ENCODE measurements at regions not wholly inside any gene's neighbourhood (a gene's known extent, or its start where the extent isn't known, plus 50 kb on each side); places are given as distances from the start of the nearest gene placed in this dataset.

DNA sequence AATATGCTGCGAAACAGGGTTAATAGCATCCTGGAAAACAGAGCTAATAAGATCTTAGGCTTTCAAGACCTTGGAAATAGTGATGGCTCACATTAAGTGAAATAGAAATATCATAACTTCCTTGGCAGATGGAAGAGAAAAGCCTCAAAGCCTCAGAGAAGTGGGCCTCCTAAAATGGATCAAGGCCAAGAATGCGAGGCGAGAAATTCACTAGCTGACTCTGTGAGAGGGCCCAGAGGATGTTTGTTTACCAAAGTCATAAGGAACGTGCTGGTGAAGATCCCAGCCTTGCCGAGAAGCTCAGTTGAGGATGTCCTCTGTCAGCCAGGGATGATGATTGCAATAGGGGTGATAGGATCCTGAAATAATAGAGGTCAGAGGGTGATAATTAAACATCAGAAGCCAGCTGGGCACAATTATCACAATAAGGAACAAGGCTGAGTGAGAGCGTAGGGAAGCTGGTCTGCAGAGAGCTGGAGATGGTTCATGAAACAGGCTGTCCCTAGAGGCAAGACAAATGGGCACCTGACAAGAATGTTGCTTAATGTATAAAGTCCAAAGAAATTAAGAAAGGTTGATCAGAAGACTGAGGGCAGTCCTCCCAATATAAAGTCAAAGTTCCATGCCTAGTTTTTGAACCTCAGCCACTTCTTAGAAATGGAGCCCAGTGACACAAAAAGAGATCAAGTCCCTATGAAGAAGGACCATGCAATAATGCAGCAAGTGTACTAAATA lies 101.7 kb upstream of the COG2 start:
- DNase-seq (ENCODE audit: low read depth) (no peak), FAIRE-seq (no peak)
- no peak for TF ChIP-seq EZH2 (IDR thresholded peaks at IDR 0.05; ENCODE audit: insufficient read depth, low read length)
- TF ChIP-seq, protein P1, sequence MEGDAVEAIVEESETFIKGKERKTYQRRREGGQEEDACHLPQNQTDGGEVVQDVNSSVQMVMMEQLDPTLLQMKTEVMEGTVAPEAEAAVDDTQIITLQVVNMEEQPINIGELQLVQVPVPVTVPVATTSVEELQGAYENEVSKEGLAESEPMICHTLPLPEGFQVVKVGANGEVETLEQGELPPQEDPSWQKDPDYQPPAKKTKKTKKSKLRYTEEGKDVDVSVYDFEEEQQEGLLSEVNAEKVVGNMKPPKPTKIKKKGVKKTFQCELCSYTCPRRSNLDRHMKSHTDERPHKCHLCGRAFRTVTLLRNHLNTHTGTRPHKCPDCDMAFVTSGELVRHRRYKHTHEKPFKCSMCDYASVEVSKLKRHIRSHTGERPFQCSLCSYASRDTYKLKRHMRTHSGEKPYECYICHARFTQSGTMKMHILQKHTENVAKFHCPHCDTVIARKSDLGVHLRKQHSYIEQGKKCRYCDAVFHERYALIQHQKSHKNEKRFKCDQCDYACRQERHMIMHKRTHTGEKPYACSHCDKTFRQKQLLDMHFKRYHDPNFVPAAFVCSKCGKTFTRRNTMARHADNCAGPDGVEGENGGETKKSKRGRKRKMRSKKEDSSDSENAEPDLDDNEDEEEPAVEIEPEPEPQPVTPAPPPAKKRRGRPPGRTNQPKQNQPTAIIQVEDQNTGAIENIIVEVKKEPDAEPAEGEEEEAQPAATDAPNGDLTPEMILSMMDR (IDR thresholded peaks at IDR 0.05; ENCODE audit: insufficient read depth, low read depth, low read length) = no peak
- Histone ChIP-seq H4K20me1 (ENCODE audit: insufficient read depth, low read length) (no peaks in the 10 kb centered on the region), H3K27ac (ENCODE audit: low read depth, low read length) (no peak overlapping the region), H3K4me1 (ENCODE audit: insufficient read depth, low read length) (peaks cover 3% of the 10 kb centered on the region), H2AFZ (ENCODE audit: low read depth, low read length) (no peak overlapping the region), H3K36me3 (ENCODE audit: insufficient read depth, low read length) (no peaks in the 10 kb centered on the region), H3K79me2 (ENCODE audit: insufficient read depth, low read length) (no peaks in the 10 kb centered on the region), H3K27me3 (ENCODE audit: insufficient read depth, low read length) (peaks cover 33% of the 10 kb centered on the region), H3K4me3 (ENCODE audit: insufficient read depth, low read depth, low read length) (no peak overlapping the region), H3K4me2 (ENCODE audit: low read length) (no peak overlapping the region), H3K9me3 (ENCODE audit: insufficient read depth, low read depth, low read length) (peaks cover 2% of the 10 kb centered on the region), H3K9ac (ENCODE audit: low read length) (no peak overlapping the region)
- Mint-ChIP-seq H3K4me3 (ENCODE audit: unreplicated experiment) (no peak overlapping the region), H3K27me3 (ENCODE audit: low read depth, unreplicated experiment) (peaks cover 4% of the 10 kb centered on the region), H3K27ac (ENCODE audit: unreplicated experiment) (peak overlapping the region; percentile 59), H3K36me3 (ENCODE audit: low read depth, unreplicated experiment) (no peaks in the 10 kb centered on the region), H3K4me1 (ENCODE audit: low read depth, unreplicated experiment) (peaks cover 44% of the 10 kb centered on the region), H3K9me3 (ENCODE audit: unreplicated experiment) (no peaks in the 10 kb centered on the region)

DNA sequence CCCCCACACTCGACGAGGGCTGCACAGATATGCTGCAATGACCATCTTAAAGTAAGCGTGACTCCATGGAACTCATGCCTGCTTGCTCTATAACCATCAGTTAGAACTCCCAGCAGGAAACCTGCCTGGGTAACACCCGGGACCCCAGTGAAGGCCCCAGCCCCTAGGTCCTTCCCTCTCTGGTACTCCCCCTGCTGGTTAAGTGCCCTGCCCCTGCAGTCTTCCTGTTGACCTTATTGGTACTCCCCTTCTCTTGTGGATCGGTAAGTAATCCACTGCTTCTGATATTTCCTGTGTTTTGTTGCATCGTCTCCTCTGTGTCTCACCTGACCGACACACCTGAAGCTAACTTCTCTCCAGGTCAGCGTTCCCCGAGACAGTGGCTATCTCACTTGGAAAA lies 104.8 kb upstream of the COG2 start:
- Histone ChIP-seq H3K36me3 (ENCODE audit: insufficient read depth, low read length) (no peaks in the 10 kb centered on the region), H2AFZ (ENCODE audit: low read depth, low read length) (no peak overlapping the region), H3K4me3 (ENCODE audit: insufficient read depth, low read depth, low read length) (no peak overlapping the region), H3K27me3 (ENCODE audit: insufficient read depth, low read length) (peaks cover 21% of the 10 kb centered on the region), H3K4me2 (ENCODE audit: low read length) (no peak overlapping the region), H3K9me3 (ENCODE audit: insufficient read depth, low read depth, low read length) (peaks cover 3% of the 10 kb centered on the region), H3K4me1 (ENCODE audit: insufficient read depth, low read length) (peaks cover 2% of the 10 kb centered on the region), H4K20me1 (ENCODE audit: insufficient read depth, low read length) (no peaks in the 10 kb centered on the region), H3K9ac (ENCODE audit: low read length) (no peak overlapping the region), H3K79me2 (ENCODE audit: insufficient read depth, low read length) (no peaks in the 10 kb centered on the region), H3K27ac (ENCODE audit: low read depth, low read length) (no peak overlapping the region)
- DNase-seq (ENCODE audit: low read depth) (no peak), FAIRE-seq (no peak)
- Mint-ChIP-seq H3K9me3 (ENCODE audit: unreplicated experiment) (peaks cover 13% of the 10 kb centered on the region), H3K36me3 (ENCODE audit: low read depth, unreplicated experiment) (no peaks in the 10 kb centered on the region), H3K4me1 (ENCODE audit: low read depth, unreplicated experiment) (peaks cover 24% of the 10 kb centered on the region), H3K27me3 (ENCODE audit: low read depth, unreplicated experiment) (peaks cover 4% of the 10 kb centered on the region), H3K4me3 (ENCODE audit: unreplicated experiment) (no peak overlapping the region), H3K27ac (ENCODE audit: unreplicated experiment) (no peak overlapping the region)
- no peak for TF ChIP-seq EZH2 (IDR thresholded peaks at IDR 0.05; ENCODE audit: insufficient read depth, low read length)
- TF ChIP-seq, protein P1 (IDR thresholded peaks at IDR 0.05; ENCODE audit: insufficient read depth, low read depth, low read length) = no peak

DNA sequence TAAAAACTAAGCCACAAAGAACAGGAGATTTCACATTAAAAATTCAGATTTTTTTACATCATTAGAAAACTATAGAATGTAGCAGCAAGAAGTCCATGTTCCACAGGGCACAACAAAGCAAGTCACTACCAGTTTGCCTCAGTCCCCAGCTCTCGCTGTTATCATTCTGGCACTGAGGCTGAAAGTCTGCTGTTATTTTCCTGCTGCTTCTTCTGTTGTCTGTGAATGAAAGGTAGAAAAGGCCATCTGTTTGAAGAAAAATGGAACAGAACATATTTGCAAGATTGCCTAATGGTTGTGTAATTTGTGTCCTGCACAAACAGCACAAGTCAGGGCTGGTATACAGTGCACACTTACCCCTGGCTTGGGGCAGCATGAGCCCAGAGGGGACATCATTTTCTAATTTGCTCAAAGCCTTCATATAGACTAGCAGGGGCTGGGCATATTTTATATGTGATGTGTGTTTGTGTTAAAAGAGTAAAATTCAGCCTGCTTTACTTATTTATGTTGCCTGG lies 105.6 kb upstream of the COG2 start:
- no peaks in the 10 kb centered on the region for H3K36me3 Mint-ChIP-seq (ENCODE audit: low read depth, unreplicated experiment)
- Histone ChIP-seq H3K36me3 (ENCODE audit: insufficient read depth, low read length) (no peaks in the 10 kb centered on the region), H3K79me2 (ENCODE audit: insufficient read depth, low read length) (no peaks in the 10 kb centered on the region), H4K20me1 (ENCODE audit: insufficient read depth, low read length) (no peaks in the 10 kb centered on the region), H3K4me3 (ENCODE audit: insufficient read depth, low read depth, low read length) (no peak overlapping the region), H3K27ac (ENCODE audit: low read depth, low read length) (no peak overlapping the region), H3K9me3 (ENCODE audit: insufficient read depth, low read depth, low read length) (peaks cover 3% of the 10 kb centered on the region), H3K4me2 (ENCODE audit: low read length) (no peak overlapping the region), H3K27me3 (ENCODE audit: insufficient read depth, low read length) (peaks cover 21% of the 10 kb centered on the region), H3K9ac (ENCODE audit: low read length) (no peak overlapping the region), H2AFZ (ENCODE audit: low read depth, low read length) (no peak overlapping the region), H3K4me1 (ENCODE audit: insufficient read depth, low read length) (no peaks in the 10 kb centered on the region)
- no peak overlapping the region for H3K27ac Mint-ChIP-seq (ENCODE audit: unreplicated experiment)
- DNase-seq (ENCODE audit: low read depth) = no peak
- TF ChIP-seq, protein P1 (IDR thresholded peaks at IDR 0.05; ENCODE audit: insufficient read depth, low read depth, low read length) = no peak
- TF ChIP-seq EZH2 (IDR thresholded peaks at IDR 0.05; ENCODE audit: insufficient read depth, low read length) = no peak
- peaks cover 4% of the 10 kb centered on the region for H3K27me3 Mint-ChIP-seq (ENCODE audit: low read depth, unreplicated experiment)
- H3K4me1 Mint-ChIP-seq (ENCODE audit: low read depth, unreplicated experiment) = peaks cover 16% of the 10 kb centered on the region
- no peak overlapping the region for H3K4me3 Mint-ChIP-seq (ENCODE audit: unreplicated experiment)
- peaks cover 13% of the 10 kb centered on the region for H3K9me3 Mint-ChIP-seq (ENCODE audit: unreplicated experiment)
- no peak for FAIRE-seq
